Fibroblast of lung (primary cell): ENCODE measurements at regions not wholly inside any gene's neighbourhood (a gene's known extent, or its start where the extent isn't known, plus 50 kb on each side); places are given as distances from the start of the nearest gene placed in this dataset.
A peak's percentile ranks its signal among the peaks of the same experiment; 100 is the strongest.
"Not testable (repeated sequence)": the region's sequence is repeated elsewhere in the genome, so short reads cannot be mapped to it uniquely, and the experiment has no call there.

Experiments
- DNase-seq, 2 donors: peaks; one replicate each; pipeline versions ENCODE4 v3.0.0 to v3.0.0-alpha.2; 2010; ENCODE audit warnings: low read depth in 2 of 2
- H2AFZ ChIP-seq: 2 replicates; pipeline ENCODE4 v1.5.1; 2012; ENCODE audit warnings: low read length, control low read depth, inconsistent platforms
- H3K27ac ChIP-seq: 2 replicates; pipeline ENCODE4 v1.5.1; 2011; ENCODE audit warnings: low read length, control low read depth; ENCODE audit not compliant: insufficient read depth
- H3K27me3 ChIP-seq: 2 replicates; pipeline ENCODE4 v1.5.1; 2011; ENCODE audit warnings: mild to moderate bottlenecking, low read length; ENCODE audit not compliant: control insufficient read depth, insufficient read depth
- H3K36me3 ChIP-seq: 2 replicates; pipeline ENCODE4 v1.5.1; 2011; ENCODE audit warnings: low read length; ENCODE audit not compliant: control insufficient read depth, insufficient read depth
- H3K4me1 ChIP-seq: 2 replicates; pipeline ENCODE4 v1.5.1; 2011; ENCODE audit warnings: low read length; ENCODE audit not compliant: control insufficient read depth, insufficient read depth; ENCODE audit errors: extremely low read depth
- H3K4me2 ChIP-seq: 2 replicates; pipeline ENCODE4 v1.5.1; 2011; ENCODE audit warnings: low read length, control low read depth; ENCODE audit not compliant: insufficient read depth; ENCODE audit errors: extremely low read depth
- H3K4me3 ChIP-seq, 4 experiments: fragments of 200-600 bp in 1 of 4; sonication (generic) in 1 of 4; replicated peaks in 1 of 4; 2 replicates each; pipeline ENCODE4 v1.5.1; 2011 to 2016; ENCODE audit warnings: low read length in 4 of 4, low read depth in 3 of 4, mild to moderate bottlenecking in 3 of 4, control low read depth in 2 of 4, inconsistent platforms in 1 of 4, mixed read lengths in 1 of 4; ENCODE audit not compliant: insufficient read depth in 1 of 4; ENCODE audit errors: control extremely low read depth in 1 of 4
- H3K79me2 ChIP-seq: 2 replicates; pipeline ENCODE4 v1.5.1; 2012; ENCODE audit warnings: mild to moderate bottlenecking, low read length, inconsistent platforms; ENCODE audit not compliant: control insufficient read depth, insufficient read depth
- H3K9ac ChIP-seq: 2 replicates; pipeline ENCODE4 v1.5.1; 2011; ENCODE audit warnings: mild to moderate bottlenecking, low read length, control low read depth; ENCODE audit not compliant: insufficient read depth
- H3K9me3 ChIP-seq: 2 replicates; pipeline ENCODE4 v1.5.1; 2012; ENCODE audit warnings: low read depth, low read length; ENCODE audit not compliant: control insufficient read depth, insufficient read depth
- H4K20me1 ChIP-seq: 2 replicates; pipeline ENCODE4 v1.5.1; 2011; ENCODE audit warnings: low read length; ENCODE audit not compliant: control insufficient read depth, insufficient read depth; ENCODE audit errors: extremely low read depth

- H3K36me3 ChIP-seq, H3K4me3 ChIP-seq, H3K79me2 ChIP-seq, DNase-seq, H3K9me3 ChIP-seq, H4K20me1 ChIP-seq, H3K27me3 ChIP-seq, H3K4me1 ChIP-seq: not testable (repeated sequence)
- H3K4me2 ChIP-seq: peak overlapping the region; percentile 64
- H2AFZ ChIP-seq: peak overlapping the region; percentile 59
- peak overlapping the region; percentile 32 for H3K27ac ChIP-seq
- H3K9ac ChIP-seq: peak overlapping the region; percentile 7
These were observed 105.7 kb downstream of the NPIPB11 start for GRCh38 chr16:29300541-29301535.

- not testable (repeated sequence) for H4K20me1 ChIP-seq, H3K4me3 ChIP-seq, H3K9me3 ChIP-seq, H3K27me3 ChIP-seq, H3K79me2 ChIP-seq, H3K4me2 ChIP-seq, H3K4me1 ChIP-seq, H3K36me3 ChIP-seq, H3K9ac ChIP-seq
- H2AFZ ChIP-seq: peak overlapping the region; percentile 59
- H3K27ac ChIP-seq: peak overlapping the region; percentile 32
- DNase-seq: peak in 1 of 2 donors; percentile 91
These were observed 106.5 kb downstream of the NPIPB11 start for GRCh38 chr16:29300030-29300491.

- H3K27me3 ChIP-seq, H3K9me3 ChIP-seq, H3K4me1 ChIP-seq, H3K4me2 ChIP-seq, H3K27ac ChIP-seq, H3K36me3 ChIP-seq, H4K20me1 ChIP-seq, H3K4me3 ChIP-seq, DNase-seq, H2AFZ ChIP-seq, H3K9ac ChIP-seq, H3K79me2 ChIP-seq: not testable (repeated sequence)
These were observed 107.5 kb downstream of the NPIPB11 start for GRCh38 chr16:29298997-29299396.

GRCh38 chr16:29298307-29298706, 108.2 kb downstream of the NPIPB11 start:
- DNase-seq: not testable (repeated sequence)

GRCh38 chr16:29297809-29298177, 108.7 kb downstream of the NPIPB11 start:
- H3K27me3 ChIP-seq, H3K9me3 ChIP-seq, H3K79me2 ChIP-seq, H3K4me2 ChIP-seq, DNase-seq, H4K20me1 ChIP-seq, H3K27ac ChIP-seq, H3K36me3 ChIP-seq, H3K9ac ChIP-seq, H3K4me3 ChIP-seq, H2AFZ ChIP-seq, H3K4me1 ChIP-seq: not testable (repeated sequence)

More at GRCh38 chr16:29298307-29298706, 108.2 kb downstream of the NPIPB11 start:
- not testable (repeated sequence) for H3K9me3 ChIP-seq, H3K36me3 ChIP-seq, H3K4me3 ChIP-seq, H3K4me2 ChIP-seq, H3K27ac ChIP-seq, H2AFZ ChIP-seq, H3K27me3 ChIP-seq, H3K79me2 ChIP-seq, H4K20me1 ChIP-seq, H3K4me1 ChIP-seq, H3K9ac ChIP-seq

GRCh38 chr16:29297144-29297808, 109.2 kb downstream of the NPIPB11 start:
- H3K9me3 ChIP-seq, H3K4me2 ChIP-seq, H2AFZ ChIP-seq, H3K4me3 ChIP-seq, DNase-seq, H3K9ac ChIP-seq, H3K27ac ChIP-seq, H3K79me2 ChIP-seq, H3K27me3 ChIP-seq, H3K36me3 ChIP-seq, H3K4me1 ChIP-seq, H4K20me1 ChIP-seq: not testable (repeated sequence)
